PC-9 (cell line): ENCODE measurements at regions not wholly inside any gene's neighbourhood (a gene's known extent, or its start where the extent isn't known, plus 50 kb on each side); places are given as distances from the start of the nearest gene placed in this dataset.

Experiments used
- BruUV-seq: library from RNA; stranded (reverse); fragments of 400-500 nt; replicated peaks from 2 replicates; lab custom pipeline; 2021; lab: Mats Ljungman, UMichigan
- CTCF ChIA-PET: fragments of 300-600 bp; sonication (Branson Sonifier 250); formaldehyde crosslinking; loops from one replicate; lab custom pipeline; 2022; ENCODE audit warnings: antibody characterized with exemption; lab: Charles Lee
- POLR2A ChIA-PET: fragments of 300-600 bp; sonication (Branson Sonifier 250); formaldehyde crosslinking; loops from one replicate; lab custom pipeline; 2022; ENCODE audit warnings: antibody characterized with exemption; ENCODE audit not compliant: unreplicated experiment; lab: Charles Lee
- DNase-seq, 2 experiments: peaks; one replicate each; pipeline versions ENCODE4 v3.0.0 to v3.0.0-alpha.2; 2015 to 2022; ENCODE audit warnings: mixed read lengths in 1 of 2
- H2AFZ ChIP-seq: fragments of 200-600 bp; sonication (generic); 2 replicates; pipeline ENCODE4 v1.8.1; 2017; ENCODE audit warnings: antibody characterized with exemption
- H3F3A ChIP-seq: fragments of 200-600 bp; sonication (generic); 2 replicates; pipeline ENCODE4 v1.8.1; 2017; ENCODE audit warnings: antibody characterized with exemption, mild to moderate bottlenecking, low read depth; ENCODE audit not compliant: insufficient read depth
- H3K27ac ChIP-seq: fragments of 200-600 bp; sonication (generic); 2 replicates; pipeline ENCODE4 v1.6.1; 2016; ENCODE audit warnings: mixed run types
- H3K27me3 ChIP-seq: fragments of 200-600 bp; sonication (generic); 2 replicates; pipeline ENCODE4 v1.6.1; 2016; ENCODE audit warnings: low read depth, mixed run types; ENCODE audit not compliant: insufficient read depth
- H3K36me3 ChIP-seq: fragments of 200-600 bp; sonication (generic); 2 replicates; pipeline ENCODE4 v1.6.1; 2016; ENCODE audit warnings: low read depth, mixed run types
- H3K4me1 ChIP-seq: fragments of 200-600 bp; sonication (generic); replicated peaks from 2 replicates; pipeline ENCODE4 v1.6.1; 2016; ENCODE audit warnings: mixed run types; ENCODE audit not compliant: insufficient read depth
- H3K4me2 ChIP-seq: fragments of 200-600 bp; sonication (generic); 2 replicates; pipeline ENCODE4 v1.6.1; 2017; ENCODE audit warnings: mixed run types
- H3K4me3 ChIP-seq: fragments of 200-600 bp; sonication (generic); 2 replicates; pipeline ENCODE4 v1.6.1; 2016; ENCODE audit warnings: mixed run types
- H3K79me2 ChIP-seq: fragments of 200-600 bp; sonication (generic); 2 replicates; pipeline ENCODE4 v1.6.1; 2017; ENCODE audit warnings: low read depth, mixed run types
- H3K9me2 ChIP-seq: fragments of 200-600 bp; sonication (generic); 2 replicates; pipeline ENCODE4 v1.8.1; 2017; ENCODE audit warnings: mild to moderate bottlenecking; ENCODE audit not compliant: insufficient read depth
- H3K9me3 ChIP-seq: fragments of 200-600 bp; sonication (generic); 2 replicates; pipeline ENCODE4 v1.8.1; 2016; ENCODE audit warnings: low read depth; ENCODE audit not compliant: insufficient read depth
- H4K20me1 ChIP-seq: fragments of 200-600 bp; sonication (generic); 2 replicates; pipeline ENCODE4 v1.8.1; 2017; ENCODE audit not compliant: insufficient read depth
- CTCF ChIP-seq: fragments of 200-600 bp; sonication (generic); conservative IDR thresholded peaks from 2 replicates; pipeline ENCODE4 v1.6.1; 2017; ENCODE audit warnings: mixed run types, antibody characterized with exemption, mild to moderate bottlenecking, moderate library complexity
- EZH2 ChIP-seq: fragments of 200-600 bp; sonication (generic); IDR thresholded peaks from 2 replicates; pipeline ENCODE4 v1.8.0; 2017; ENCODE audit warnings: antibody characterized with exemption, low read depth
- intact Hi-C: fragments of 100-400 bp; cut with micrococcal nuclease; formaldehyde crosslinking; loops from one replicate; pipeline ENCODE4 v1.10.0; 2022; ENCODE audit not compliant: unreplicated experiment

- H3K36me3 ChIP-seq, result no peaks in the 10 kb centered on the region
- no peak overlapping the region for H2AFZ ChIP-seq
- intact Hi-C loops, result no loop called here
- no peaks in the 10 kb centered on the region; the same call in 1 of the 2 replicates for H3K9me3 ChIP-seq
- H3F3A ChIP-seq, result no peaks in the 10 kb centered on the region
- no peak for TF ChIP-seq CTCF
- TF ChIP-seq EZH2, result no peak
- H3K79me2 ChIP-seq, result no peaks in the 10 kb centered on the region
- POLR2A ChIA-PET, result no interaction called here
- no peak overlapping the region for H3K27ac ChIP-seq
- no peak overlapping the region for H3K4me2 ChIP-seq
- no TSS peak for BruUV-seq
- no peaks in the 10 kb centered on the region for H3K27me3 ChIP-seq
- CTCF ChIA-PET, result no interaction called here
- no peaks in the 10 kb centered on the region for H3K4me1 ChIP-seq
- no peaks in the 10 kb centered on the region for H4K20me1 ChIP-seq
- no peak overlapping the region for H3K4me3 ChIP-seq
- no peak for DNase-seq
- H3K9me2 ChIP-seq, result no peaks in the 10 kb centered on the region
Measured at GRCh38 chrX:125678258-125678657, 358.6 kb downstream of the TEX13C start.

DNA sequence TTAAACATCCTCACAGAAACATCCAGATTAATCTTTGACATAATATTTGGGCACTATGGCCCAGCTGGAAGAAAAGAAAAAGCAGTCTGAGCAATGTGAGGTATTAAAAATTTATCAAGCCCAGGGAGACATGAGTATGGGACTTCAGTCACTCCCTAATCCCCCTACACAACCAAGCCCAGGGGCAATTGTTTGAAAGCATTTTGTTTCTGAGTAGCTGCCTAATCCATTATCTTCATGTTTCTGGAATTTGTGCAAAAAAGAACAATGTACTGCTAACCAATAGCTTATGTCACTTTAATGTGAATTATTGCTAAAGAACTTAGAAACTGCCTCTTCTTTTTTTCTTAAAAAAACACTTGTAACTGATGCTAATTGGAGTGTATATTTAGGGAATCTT, 360.7 kb downstream of the TEX13C start:
- no peak overlapping the region for H2AFZ ChIP-seq
- H3K36me3 ChIP-seq, result no peaks in the 10 kb centered on the region
- H3F3A ChIP-seq, result no peaks in the 10 kb centered on the region
- no peaks in the 10 kb centered on the region for H3K9me2 ChIP-seq
- no peak overlapping the region for H3K4me3 ChIP-seq
- H3K27ac ChIP-seq, result no peak overlapping the region
- H3K4me2 ChIP-seq, result no peak overlapping the region
- CTCF ChIA-PET, result no interaction called here
- H3K27me3 ChIP-seq, result no peaks in the 10 kb centered on the region
- no peak for TF ChIP-seq EZH2
- no peak for TF ChIP-seq CTCF
- H3K79me2 ChIP-seq, result no peaks in the 10 kb centered on the region
- intact Hi-C loops, result no loop called here
- DNase-seq, result no peak
- no TSS peak for BruUV-seq
- no peaks in the 10 kb centered on the region; the same call in 1 of the 2 replicates for H3K9me3 ChIP-seq
- no peaks in the 10 kb centered on the region for H3K4me1 ChIP-seq
- H4K20me1 ChIP-seq, result no peaks in the 10 kb centered on the region
- POLR2A ChIA-PET, result no interaction called here

DNA sequence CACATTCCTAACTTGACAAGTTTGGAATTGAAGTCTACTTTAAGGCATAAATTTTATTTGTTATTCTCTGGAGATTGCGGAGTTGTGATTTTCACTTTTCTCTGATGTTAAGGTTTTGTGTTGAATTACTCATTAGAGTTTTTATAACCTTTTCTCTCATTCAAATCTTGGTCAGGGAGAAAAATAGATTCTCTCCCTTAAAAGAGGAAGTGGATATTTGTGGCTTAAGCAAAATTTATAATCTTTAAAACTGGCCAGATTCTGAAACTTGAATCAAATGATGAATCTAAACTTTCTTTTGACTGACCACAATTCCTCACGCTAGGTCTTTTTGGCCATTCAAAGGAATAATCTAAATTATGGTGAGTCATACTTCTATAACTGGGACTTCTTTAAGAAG, 361.4 kb downstream of the TEX13C start:
- no peak for DNase-seq
- Histone ChIP-seq H3F3A (no peaks in the 10 kb centered on the region), H2AFZ (no peak overlapping the region), H3K36me3 (no peaks in the 10 kb centered on the region), H3K4me2 (no peak overlapping the region), H3K27ac (no peak overlapping the region), H3K27me3 (no peaks in the 10 kb centered on the region), H3K79me2 (no peaks in the 10 kb centered on the region), H3K9me2 (no peaks in the 10 kb centered on the region), H3K4me1 (no peaks in the 10 kb centered on the region), H4K20me1 (no peaks in the 10 kb centered on the region), H3K9me3 (no peaks in the 10 kb centered on the region; the same call in 1 of the 2 replicates), H3K4me3 (no peak overlapping the region)
- CTCF ChIA-PET, result no interaction called here
- TF ChIP-seq EZH2, result no peak
- no peak for TF ChIP-seq CTCF
- no TSS peak for BruUV-seq
- POLR2A ChIA-PET, result no interaction called here
- intact Hi-C loops, result no loop called here
